ENCODE measurements at regions not wholly inside any gene's neighbourhood (a gene's known extent, or its start where the extent isn't known, plus 50 kb on each side); places are given as distances from the start of the nearest gene placed in this dataset.
"Not testable (repeated sequence)": the region's sequence is repeated elsewhere in the genome, so short reads cannot be mapped to it uniquely, and the experiment has no call there.

- DNase-seq (ENCODE audit: low read depth in 2 of 3, low spot score in 1 of 3) = no peak
These were observed 260.1 kb downstream of the PRELID2 start for GRCh38 chr5:145574889-145575573.

GRCh38 chr5:145568581-145568980 lies 266.6 kb downstream of the PRELID2 start:
- DNase-seq (ENCODE audit: low read depth in 2 of 3, low spot score in 1 of 3) = no peak

GRCh38 chr5:145562931-145563330 lies 272.2 kb downstream of the PRELID2 start:
- DNase-seq (ENCODE audit: low read depth in 2 of 3, low spot score in 1 of 3) = no peak

- no peak for DNase-seq (ENCODE audit: low read depth in 2 of 3, low spot score in 1 of 3)
These were observed 276.9 kb downstream of the PRELID2 start for GRCh38 chr5:145558288-145558687.

- no peak for DNase-seq (ENCODE audit: low read depth in 2 of 3, low spot score in 1 of 3)
These were observed 277.8 kb downstream of the PRELID2 start for GRCh38 chr5:145557345-145557744.

GRCh38 chr5:145554399-145554798 lies 280.7 kb downstream of the PRELID2 start:
- DNase-seq (ENCODE audit: low read depth in 2 of 3, low spot score in 1 of 3) = no peak

GRCh38 chr5:145553177-145553576 lies 282.0 kb downstream of the PRELID2 start:
- DNase-seq (ENCODE audit: low read depth in 2 of 3, low spot score in 1 of 3) = no peak

GRCh38 chr5:145551714-145552113 lies 283.4 kb downstream of the PRELID2 start:
- no peak for DNase-seq (ENCODE audit: low read depth in 2 of 3, low spot score in 1 of 3)

GRCh38 chr5:145548097-145548496 lies 287.0 kb downstream of the PRELID2 start:
- DNase-seq (ENCODE audit: low read depth in 2 of 3, low spot score in 1 of 3) = no peak

- no peak for DNase-seq (ENCODE audit: low read depth in 2 of 3, low spot score in 1 of 3)
These were observed 290.7 kb downstream of the PRELID2 start for GRCh38 chr5:145544401-145544800.

- no peak for DNase-seq (ENCODE audit: low read depth in 2 of 3, low spot score in 1 of 3)
These were observed 291.2 kb downstream of the PRELID2 start for GRCh38 chr5:145543968-145544367.

GRCh38 chr5:145540375-145540774 lies 294.8 kb downstream of the PRELID2 start:
- no peak for DNase-seq (ENCODE audit: low read depth in 2 of 3, low spot score in 1 of 3)

GRCh38 chr5:145539201-145539600 lies 295.9 kb downstream of the PRELID2 start:
- no peak for DNase-seq (ENCODE audit: low read depth in 2 of 3, low spot score in 1 of 3)

GRCh38 chr5:145536133-145536532 lies 299.0 kb downstream of the PRELID2 start:
- DNase-seq (ENCODE audit: low read depth in 2 of 3, low spot score in 1 of 3) = no peak

- DNase-seq (ENCODE audit: low read depth in 2 of 3, low spot score in 1 of 3) = no peak
These were observed 304.0 kb downstream of the PRELID2 start for GRCh38 chr5:145531038-145531734.

- DNase-seq (ENCODE audit: low read depth in 2 of 3, low spot score in 1 of 3) = no peak
These were observed 313.6 kb downstream of the PRELID2 start for GRCh38 chr5:145521523-145521922.

- DNase-seq (ENCODE audit: low read depth in 2 of 3, low spot score in 1 of 3) = no peak
These were observed 314.1 kb downstream of the PRELID2 start for GRCh38 chr5:145521066-145521465.

GRCh38 chr5:145520335-145520734 lies 314.8 kb downstream of the PRELID2 start:
- DNase-seq (ENCODE audit: low read depth in 2 of 3, low spot score in 1 of 3) = no peak

- not testable (repeated sequence) for DNase-seq (ENCODE audit: low read depth in 2 of 3, low spot score in 1 of 3)
These were observed 317.6 kb downstream of the PRELID2 start for GRCh38 chr5:145517588-145517987.

GRCh38 chr5:145511351-145511750 lies 323.8 kb downstream of the PRELID2 start:
- DNase-seq (ENCODE audit: low read depth in 2 of 3, low spot score in 1 of 3) = no peak

GRCh38 chr5:145510769-145511168 lies 324.4 kb downstream of the PRELID2 start:
- no peak for DNase-seq (ENCODE audit: low read depth in 2 of 3, low spot score in 1 of 3)

GRCh38 chr5:145510324-145510723 lies 324.8 kb downstream of the PRELID2 start:
- no peak for DNase-seq (ENCODE audit: low read depth in 2 of 3, low spot score in 1 of 3)

Data from stimulated activated CD4-positive, alpha-beta T cell treated with anti-CD3 and anti-CD28 coated beads, Interleukin-12 subunit alpha, Interleukin-12 subunit beta, amount 100 ng/mL, for 48 hours (primary cell).